ENCODE measurements at regions not wholly inside any gene's neighbourhood (a gene's known extent, or its start where the extent isn't known, plus 50 kb on each side); places are given as distances from the start of the nearest gene placed in this dataset.

- peaks cover 14% of the 10 kb centered on the region for H3K27me3 Mint-ChIP-seq (ENCODE audit: low read depth)
- no peak for TF ChIP-seq CTCF (IDR thresholded peaks at IDR 0.05)
- H3K9me3 Mint-ChIP-seq (ENCODE audit: low read depth), result no peaks in the 10 kb centered on the region
- no peak for DNase-seq (ENCODE audit: low spot score)
- H3K27ac Mint-ChIP-seq (ENCODE audit: unreplicated experiment), result peak overlapping the region; percentile 42
- peaks cover 10% of the 10 kb centered on the region for H3K4me1 Mint-ChIP-seq (ENCODE audit: low read depth)
- H3K4me3 Mint-ChIP-seq (ENCODE audit: unreplicated experiment), result no peak overlapping the region
- no peaks in the 10 kb centered on the region for H3K36me3 Mint-ChIP-seq (ENCODE audit: low read depth)
Measured at GRCh38 chr3:102084006-102084405, 234.7 kb downstream of the NFKBIZ start.

GRCh38 chr3:102084704-102085103 lies 235.4 kb downstream of the NFKBIZ start:
- Mint-ChIP-seq H3K36me3 (ENCODE audit: low read depth) (no peaks in the 10 kb centered on the region), H3K4me1 (ENCODE audit: low read depth) (peaks cover 7% of the 10 kb centered on the region), H3K27me3 (ENCODE audit: low read depth) (peaks cover 14% of the 10 kb centered on the region)

GRCh38 chr3:102085431-102086176 lies 236.3 kb downstream of the NFKBIZ start:
- DNase-seq (ENCODE audit: low spot score), result no peak
- Mint-ChIP-seq H3K27ac (ENCODE audit: unreplicated experiment) (no peak overlapping the region), H3K27me3 (ENCODE audit: low read depth) (peaks cover 11% of the 10 kb centered on the region), H3K4me1 (ENCODE audit: low read depth) (peaks cover 7% of the 10 kb centered on the region), H3K4me3 (ENCODE audit: unreplicated experiment) (no peak overlapping the region), H3K9me3 (ENCODE audit: low read depth) (no peaks in the 10 kb centered on the region), H3K36me3 (ENCODE audit: low read depth) (no peaks in the 10 kb centered on the region)
- TF ChIP-seq CTCF (IDR thresholded peaks at IDR 0.05), result no peak

More at GRCh38 chr3:102084704-102085103, 235.4 kb downstream of the NFKBIZ start:
- H3K4me3 Mint-ChIP-seq (ENCODE audit: unreplicated experiment), result no peak overlapping the region
- H3K27ac Mint-ChIP-seq (ENCODE audit: unreplicated experiment), result no peak overlapping the region
- no peak for TF ChIP-seq CTCF (IDR thresholded peaks at IDR 0.05)
- H3K9me3 Mint-ChIP-seq (ENCODE audit: low read depth), result no peaks in the 10 kb centered on the region
- no peak for DNase-seq (ENCODE audit: low spot score)

- Mint-ChIP-seq H3K27ac (ENCODE audit: unreplicated experiment) (no peak overlapping the region), H3K27me3 (ENCODE audit: low read depth) (peaks cover 4% of the 10 kb centered on the region), H3K4me3 (ENCODE audit: unreplicated experiment) (no peak overlapping the region), H3K36me3 (ENCODE audit: low read depth) (no peaks in the 10 kb centered on the region), H3K9me3 (ENCODE audit: low read depth) (no peaks in the 10 kb centered on the region), H3K4me1 (ENCODE audit: low read depth) (peaks cover 7% of the 10 kb centered on the region)
- DNase-seq (ENCODE audit: low spot score), result no peak
- peak; percentile 9 for TF ChIP-seq CTCF (IDR thresholded peaks at IDR 0.05)
Measured at GRCh38 chr3:102087236-102087635, 237.9 kb downstream of the NFKBIZ start.

- DNase-seq (ENCODE audit: low spot score), result no peak
- TF ChIP-seq CTCF (IDR thresholded peaks at IDR 0.05), result no peak
- no peaks in the 10 kb centered on the region for H3K9me3 Mint-ChIP-seq (ENCODE audit: low read depth)
- H3K4me1 Mint-ChIP-seq (ENCODE audit: low read depth), result peaks cover 4% of the 10 kb centered on the region
- no peak overlapping the region for H3K27ac Mint-ChIP-seq (ENCODE audit: unreplicated experiment)
- H3K27me3 Mint-ChIP-seq (ENCODE audit: low read depth), result peaks cover 3% of the 10 kb centered on the region
- H3K36me3 Mint-ChIP-seq (ENCODE audit: low read depth), result no peaks in the 10 kb centered on the region
- no peak overlapping the region for H3K4me3 Mint-ChIP-seq (ENCODE audit: unreplicated experiment)
Measured at GRCh38 chr3:102089239-102089638, 239.9 kb downstream of the NFKBIZ start.

Data from chondrocyte (in vitro differentiated cells).